Uterus (tissue), 3 donors: ENCODE measurements at regions not wholly inside any gene's neighbourhood (a gene's known extent, or its start where the extent isn't known, plus 50 kb on each side); places are given as distances from the start of the nearest gene placed in this dataset.

Experiments used
- DNase-seq, 2 donors: peaks; one replicate each; pipeline ENCODE4 v3.0.0-alpha.2; 2019 to 2020
- H3K27ac ChIP-seq, 2 donors: fragments of 200-600 bp; sonication (generic); 1 replicate in 1 of 2; 2 replicates in 1 of 2; pipeline ENCODE4 v1.5.1; 2016 to 2018
- H3K27me3 ChIP-seq, 2 donors: fragments of 200-600 bp; sonication (generic); one replicate each; pipeline ENCODE4 v1.5.1; 2018 to 2019; ENCODE audit warnings: control low read depth in 1 of 2
- H3K36me3 ChIP-seq, 2 donors: fragments of 200-600 bp; sonication (generic); one replicate each; pipeline ENCODE4 v1.5.1; 2019; ENCODE audit warnings: control low read depth in 1 of 2
- H3K4me1 ChIP-seq, 2 donors: fragments of 200-600 bp; sonication (generic); one replicate each; pipeline ENCODE4 v1.5.1; 2018 to 2019; ENCODE audit warnings: control low read depth in 1 of 2
- H3K4me3 ChIP-seq, 2 donors: fragments of 200-600 bp; sonication (generic); 1 replicate in 1 of 2; 2 replicates in 1 of 2; pipeline ENCODE4 v1.5.1; 2018 to 2019; ENCODE audit warnings: mild to moderate bottlenecking in 1 of 2
- H3K9me3 ChIP-seq, 2 donors: fragments of 200-600 bp; sonication (generic); one replicate each; pipeline ENCODE4 v1.5.1; 2019; ENCODE audit warnings: control low read depth in 1 of 2
- CTCF ChIP-seq, 4 experiments: fragments of 200-600 bp in 2 of 4; fragments of 450-650 bp in 2 of 4; sonication (generic) in 2 of 4; IDR thresholded peaks; one replicate each; pipeline ENCODE4 v1.5.1; 2016 to 2019; ENCODE audit warnings: antibody characterized with exemption in 4 of 4, mild to moderate bottlenecking in 2 of 4, moderate library complexity in 1 of 4
- POLR2A ChIP-seq, 2 donors: fragments of 450-650 bp; IDR thresholded peaks; one replicate each; pipeline ENCODE4 v1.6.1; 2016; ENCODE audit warnings: antibody characterized with exemption in 2 of 2, mild to moderate bottlenecking in 1 of 2, moderate library complexity in 1 of 2
- intact Hi-C: fragments of 100-400 bp; cut with DNase I; formaldehyde crosslinking; loops from one replicate; pipeline ENCODE4 v1.15.1; 2023; ENCODE audit warnings: low total_unique reads
- donor health status: DM: yes; HTN: yes; CAD: no.

- intact Hi-C loops, result no loop called here
- no peak for DNase-seq
- Histone ChIP-seq H3K27me3 (no peaks in the 10 kb centered on the region), H3K27ac (no peak overlapping the region), H3K36me3 (no peaks in the 10 kb centered on the region), H3K9me3 (no peaks in the 10 kb centered on the region), H3K4me1 (no peaks in the 10 kb centered on the region), H3K4me3 (no peak overlapping the region)
- TF ChIP-seq POLR2A (IDR thresholded peaks at IDR 0.05) (no peak), CTCF (IDR thresholded peaks at IDR 0.05) (no peak)
Observed at GRCh38 chr20:22924949-22925612, 110.0 kb upstream of the SSTR4 start.

DNA sequence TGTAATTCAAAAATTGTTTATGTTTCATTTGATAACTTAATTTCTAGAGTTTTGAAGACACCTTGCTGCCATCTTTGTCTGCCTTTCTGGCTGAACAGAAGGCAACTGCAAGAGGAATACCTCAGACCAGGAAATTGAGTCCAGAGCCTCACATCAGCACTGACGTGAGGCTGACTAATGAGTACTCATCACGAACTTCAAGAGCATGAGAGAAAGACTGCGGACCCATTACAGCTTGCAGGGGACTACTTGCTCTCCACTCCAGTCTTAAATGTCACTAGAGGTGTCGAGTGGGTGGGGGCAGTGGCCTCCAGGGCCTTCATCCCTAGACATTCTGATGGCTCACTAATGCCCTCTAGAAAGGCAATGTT lies 109.5 kb upstream of the SSTR4 start:
- Histone ChIP-seq H3K9me3 (no peaks in the 10 kb centered on the region), H3K27ac (no peak overlapping the region), H3K4me1 (no peaks in the 10 kb centered on the region), H3K27me3 (no peaks in the 10 kb centered on the region), H3K4me3 (no peak overlapping the region), H3K36me3 (no peaks in the 10 kb centered on the region)
- no peak for DNase-seq
- no peak for TF ChIP-seq POLR2A (IDR thresholded peaks at IDR 0.05)
- no peak for TF ChIP-seq CTCF (IDR thresholded peaks at IDR 0.05)
- intact Hi-C loops, result no loop called here

DNA sequence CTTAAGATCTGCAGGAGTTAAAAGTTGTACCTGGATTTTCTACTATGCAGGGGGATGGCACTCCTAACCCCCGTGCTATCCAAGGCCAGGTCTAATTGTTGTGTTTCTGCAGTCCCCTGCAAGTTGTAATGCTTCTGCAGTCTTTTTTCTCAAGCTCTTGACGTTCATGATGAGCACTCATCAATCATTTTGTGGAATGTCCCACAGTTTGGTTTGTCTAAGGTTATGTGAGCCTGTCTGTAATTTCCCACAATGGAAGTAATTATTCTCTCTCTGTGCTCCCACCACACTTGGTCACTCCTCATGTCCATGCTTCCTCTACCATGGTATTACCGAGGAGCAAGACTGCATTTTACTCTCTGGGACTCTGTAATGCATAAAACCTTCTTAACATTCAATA lies 107.6 kb upstream of the SSTR4 start:
- intact Hi-C loops, result no loop called here
- no peaks in the 10 kb centered on the region for H3K36me3 ChIP-seq
- TF ChIP-seq POLR2A (IDR thresholded peaks at IDR 0.05), result no peak

DNA sequence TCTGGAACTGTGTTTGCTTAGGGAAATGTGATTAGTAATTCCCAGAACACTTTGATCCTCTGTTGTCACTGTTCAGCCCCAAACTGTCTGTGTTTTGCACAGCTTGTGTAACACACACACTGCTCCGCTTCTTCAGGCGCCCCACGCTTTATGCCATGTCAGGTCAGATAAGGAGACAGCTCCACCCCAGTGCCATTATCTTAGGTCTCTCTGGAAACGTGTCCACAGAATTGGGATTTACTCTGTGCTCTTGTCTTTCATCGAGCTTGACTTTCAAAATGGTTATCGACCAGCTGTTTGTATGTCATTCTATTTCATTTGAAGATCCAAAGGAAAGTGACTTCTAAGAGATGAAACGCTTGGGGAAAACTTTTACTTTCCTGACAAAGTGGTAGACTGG lies 106.4 kb upstream of the SSTR4 start:
- H3K9me3 ChIP-seq, result no peaks in the 10 kb centered on the region
- TF ChIP-seq POLR2A (IDR thresholded peaks at IDR 0.05) (no peak), CTCF (IDR thresholded peaks at IDR 0.05) (no peak)
- no peaks in the 10 kb centered on the region for H3K36me3 ChIP-seq
- intact Hi-C loops, result no loop called here
- DNase-seq, result no peak
- no peak overlapping the region for H3K27ac ChIP-seq
- no peaks in the 10 kb centered on the region for H3K4me1 ChIP-seq
- no peak overlapping the region for H3K4me3 ChIP-seq
- no peaks in the 10 kb centered on the region for H3K27me3 ChIP-seq

More for the DNA sequence above, 107.6 kb upstream of the SSTR4 start:
- Histone ChIP-seq H3K9me3 (no peaks in the 10 kb centered on the region), H3K27ac (no peak overlapping the region), H3K27me3 (no peaks in the 10 kb centered on the region), H3K4me1 (no peaks in the 10 kb centered on the region), H3K4me3 (no peak overlapping the region)
- DNase-seq, result no peak

DNA sequence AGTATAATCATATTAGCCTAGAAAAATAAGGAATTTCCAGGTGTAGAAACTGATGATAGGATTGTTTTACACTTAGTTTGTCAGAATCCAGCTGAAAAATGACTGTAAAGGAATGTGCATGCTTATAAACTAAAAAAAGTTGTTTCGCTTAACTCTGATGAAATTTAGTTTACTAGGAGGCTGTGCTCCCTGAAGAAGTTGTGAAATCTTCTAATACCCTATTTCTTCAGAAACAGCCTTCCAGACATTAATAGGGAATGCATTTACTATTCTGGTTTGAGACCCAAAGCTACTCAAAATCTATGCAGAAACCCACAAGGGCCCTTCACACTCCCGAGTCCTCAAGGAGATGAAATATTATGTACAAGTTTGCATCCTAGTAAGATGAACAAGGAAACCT lies 105.5 kb upstream of the SSTR4 start:
- no peaks in the 10 kb centered on the region for H3K9me3 ChIP-seq
- no peak overlapping the region for H3K4me3 ChIP-seq
- no peaks in the 10 kb centered on the region for H3K4me1 ChIP-seq
- intact Hi-C loops, result no loop called here
- DNase-seq, result no peak
- TF ChIP-seq POLR2A (IDR thresholded peaks at IDR 0.05) (no peak), CTCF (IDR thresholded peaks at IDR 0.05) (no peak)
- no peak overlapping the region for H3K27ac ChIP-seq
- no peaks in the 10 kb centered on the region for H3K36me3 ChIP-seq
- H3K27me3 ChIP-seq, result no peaks in the 10 kb centered on the region
